ENCODE measurements at regions not wholly inside any gene's neighbourhood (a gene's known extent, or its start where the extent isn't known, plus 50 kb on each side); places are given as distances from the start of the nearest gene placed in this dataset.

- TF ChIP-seq CTCF (IDR thresholded peaks at IDR 0.05): no peak
- no peak for TF ChIP-seq POLR2A (IDR thresholded peaks at IDR 0.05)
These were observed 523.9 kb downstream of the HAO1 start for GRCh38 chr20:7416382-7416781.
